Adrenal gland (tissue), 9 donors: ENCODE measurements at regions not wholly inside any gene's neighbourhood (a gene's known extent, or its start where the extent isn't known, plus 50 kb on each side); places are given as distances from the start of the nearest gene placed in this dataset.

Source experiments
- DNase-seq, 7 donors: peaks; one replicate each; pipeline ENCODE4 v3.0.0-alpha.2; 2019 to 2020
- H3K27ac ChIP-seq, 5 donors: fragments of 200-600 bp; sonication (generic) in 4 of 5; 1 replicate in 3 of 5; 2 replicates in 2 of 5; pipeline versions ENCODE4 v1.5.1 to v1.8.0; 2016 to 2020; ENCODE audit warnings: mild to moderate bottlenecking in 1 of 5
- H3K27me3 ChIP-seq: fragments of 200-600 bp; 2 replicates; pipeline ENCODE4 v1.8.0; 2021
- H3K36me3 ChIP-seq, 2 donors: fragments of 200-600 bp; replicated peaks in 1 of 2; 1 replicate in 1 of 2; 2 replicates in 1 of 2; pipeline versions ENCODE4 v1.5.1 to v1.8.0; 2018 to 2022
- H3K4me1 ChIP-seq, 2 donors: fragments of 200-600 bp; replicated peaks in 1 of 2; 1 replicate in 1 of 2; 2 replicates in 1 of 2; pipeline versions ENCODE4 v1.5.1 to v1.8.0; 2018 to 2021
- H3K4me3 ChIP-seq, 4 donors: fragments of 200-600 bp; sonication (generic) in 3 of 4; one replicate each; pipeline ENCODE4 v1.5.1; 2016 to 2018
- H3K9me3 ChIP-seq, 3 donors: fragments of 200-600 bp; sonication (generic) in 1 of 3; replicated peaks in 1 of 3; 1 replicate in 2 of 3; 2 replicates in 1 of 3; pipeline versions ENCODE4 v1.5.1 to v1.8.0; 2016 to 2021
- CTCF ChIP-seq, 6 experiments: fragments of 450-650 bp in 4 of 6; fragments of 200-600 bp in 2 of 6; sonication (generic) in 1 of 6; IDR thresholded peaks; 1 replicate in 5 of 6; 2 replicates in 1 of 6; pipeline versions ENCODE4 v1.5.1 to v1.8.0; 2016 to 2021; ENCODE audit warnings: antibody characterized with exemption in 6 of 6, mild to moderate bottlenecking in 2 of 6, moderate library complexity in 1 of 6
- POLR2A ChIP-seq, 2 donors: fragments of 450-650 bp; IDR thresholded peaks; one replicate each; pipeline ENCODE4 v1.6.1; 2017; ENCODE audit warnings: antibody characterized with exemption in 2 of 2, mild to moderate bottlenecking in 2 of 2, moderate library complexity in 1 of 2
- WGBS, 4 donors: extraction: QIAGEN DNeasy Blood & Tissue Kit in 2 of 4; methylation state at CpG; one replicate each; pipeline versions ENCODE4 v1.1.5 to v1.1.7; 2013 to 2017; 5-methylcytosine and 5-hydroxymethylcytosine counted together
- intact Hi-C, 2 donors: fragments of 100-400 bp; cut with DNase I; formaldehyde crosslinking; loops; one replicate each; pipeline versions ENCODE4 v1.14.1 to v1.15.0; 2022 to 2023
- donor health status: healthy with polysubstance abuse.
- donor health status: Bipolar disorder and iron deficiency.
- donor health status: DM: yes; HTN: yes; CAD: no.
- donor health status: DM: no; HTN: no; CAD: no.
- donor health status: DM: no; HTN: no; CAD: no.

- peak overlapping the region in 2 of 5 donors; percentile 62 to 70 for H3K27ac ChIP-seq
Observed at GRCh38 chr9:2560180-2560579, 61.4 kb upstream of the VLDLR start.

GRCh38 chr9:2565676-2566340, 55.8 kb upstream of the VLDLR start:
- no peak for DNase-seq
- Histone ChIP-seq H3K9me3 (no peaks in the 10 kb centered on the region), H3K4me3 (no peak overlapping the region), H3K36me3 (no peaks in the 10 kb centered on the region), H3K27ac (no peak overlapping the region), H3K4me1 (peaks cover under 1 to 13% of the 10 kb centered on the region in 2 donors), H3K27me3 (no peaks in the 10 kb centered on the region)
- intact Hi-C loops: no loop called here
- 91 to 96% (median 93%) methylated on average over 6 of the region's 6 CpGs for WGBS, 4 donors
- no peak for TF ChIP-seq POLR2A (IDR thresholded peaks at IDR 0.05)
- TF ChIP-seq CTCF (IDR thresholded peaks at IDR 0.05): no peak

More at GRCh38 chr9:2560180-2560579, 61.4 kb upstream of the VLDLR start:
- intact Hi-C loops: no loop called here
- TF ChIP-seq POLR2A (IDR thresholded peaks at IDR 0.05) (no peak), CTCF (IDR thresholded peaks at IDR 0.05) (no peak)
- Histone ChIP-seq H3K36me3 (no peaks in the 10 kb centered on the region), H3K27me3 (no peaks in the 10 kb centered on the region), H3K4me3 (no peak overlapping the region), H3K9me3 (no peaks in the 10 kb centered on the region), H3K4me1 (peaks cover 6 to 15% of the 10 kb centered on the region in 2 donors)
- no peak for DNase-seq

DNA sequence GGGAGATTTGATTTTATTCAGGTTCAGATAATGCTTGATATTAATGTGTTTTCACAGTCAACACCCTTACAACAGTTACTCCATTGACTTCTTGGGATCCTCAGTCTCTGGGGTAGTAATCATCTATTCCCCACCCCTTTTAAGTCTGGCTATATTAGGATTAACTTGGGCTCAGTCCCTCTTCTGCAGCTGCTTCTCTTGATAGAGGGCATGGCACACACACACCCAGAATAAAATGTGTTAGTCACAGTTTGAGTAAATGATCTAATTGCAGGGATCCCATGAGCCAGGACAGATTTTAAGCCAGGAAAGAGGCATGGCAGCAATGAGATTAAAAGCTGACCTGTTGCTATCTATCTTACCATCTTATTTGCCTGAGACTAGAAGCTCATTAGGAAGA, 53.7 kb upstream of the VLDLR start:
- Histone ChIP-seq H3K27ac (no peak overlapping the region), H3K27me3 (no peaks in the 10 kb centered on the region), H3K4me3 (no peak overlapping the region), H3K4me1 (peaks cover 6 to 22% of the 10 kb centered on the region in 2 donors), H3K9me3 (no peaks in the 10 kb centered on the region), H3K36me3 (no peaks in the 10 kb centered on the region)
- TF ChIP-seq POLR2A (IDR thresholded peaks at IDR 0.05): no peak
- TF ChIP-seq CTCF (IDR thresholded peaks at IDR 0.05): no peak
- intact Hi-C loops: no loop called here
- DNase-seq: no peak

DNA sequence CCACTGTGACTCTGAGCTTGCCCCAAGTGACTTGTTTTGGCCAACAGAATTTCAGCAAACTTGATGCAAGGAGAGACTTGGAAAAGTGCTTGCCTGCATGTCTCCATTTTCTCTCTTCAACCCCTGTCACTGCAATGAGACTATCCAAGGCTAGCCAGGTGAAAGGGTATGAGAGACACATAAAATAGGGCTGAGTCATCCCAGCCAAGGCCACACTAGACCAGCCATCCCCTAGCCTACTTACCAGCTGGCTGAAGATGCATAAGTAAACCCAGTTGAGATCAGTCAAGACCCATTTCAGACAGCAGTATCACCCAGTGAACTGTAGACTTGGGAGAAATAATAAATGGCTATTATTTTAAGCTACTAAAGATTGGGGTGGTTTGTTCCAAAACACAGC, 52.9 kb upstream of the VLDLR start:
- Histone ChIP-seq H3K9me3 (no peaks in the 10 kb centered on the region), H3K27me3 (no peaks in the 10 kb centered on the region), H3K27ac (peak overlapping the region in 1 of 5 donors; percentile 27), H3K4me3 (no peak overlapping the region), H3K4me1 (peaks cover 6 to 22% of the 10 kb centered on the region in 2 donors), H3K36me3 (no peaks in the 10 kb centered on the region)
- peak in 3 of 7 donors; percentile 19 to 29 (median 26) for DNase-seq
- TF ChIP-seq POLR2A (IDR thresholded peaks at IDR 0.05) (no peak), CTCF (IDR thresholded peaks at IDR 0.05) (no peak)
- intact Hi-C loops: no loop called here
